ENCODE measurements at regions not wholly inside any gene's neighbourhood (a gene's known extent, or its start where the extent isn't known, plus 50 kb on each side); places are given as distances from the start of the nearest gene placed in this dataset.
"Not testable (repeated sequence)": the region's sequence is repeated elsewhere in the genome, so short reads cannot be mapped to it uniquely, and the experiment has no call there.

GRCh38 chr2:139410833-139411174, 630.6 kb upstream of the NXPH2 start:
- POLR2A ChIA-PET: interaction anchor here (0.6 kb wide), 1 partner anchor 202 kb away, joined by 3 read pairs; no protein-coding TSS in a partner anchor
- Histone ChIP-seq H3K9ac (ENCODE audit: insufficient read depth in 1 of 2, low read depth in 2 of 2, low read length in 2 of 2) (0 out of 4 replicates have a peak overlapping the region, but pooled peaks of 1 of the 2 experiments have one; percentile 14), H3K4me2 (ENCODE audit: insufficient read depth, low read length) (peak overlapping the region; percentile 62; the same call in 1 of the 2 replicates), H3K27ac (ENCODE audit: extremely low read depth, low read depth, low read length) (peak overlapping the region; percentile 61; the same call in 2 of the 3 replicates), H3K79me2 (ENCODE audit: control insufficient read depth, insufficient read depth, low read length) (peaks cover 45% of the 10 kb centered on the region), H3K4me3 (peak overlapping the region; percentile 39)
- intact Hi-C loops (cut with micrococcal nuclease); H3K9me1 ChIP-seq (ENCODE audit: control insufficient read depth, insufficient read depth, low read length); H2AFZ ChIP-seq (ENCODE audit: low read depth, low read length); FAIRE-seq; H4K20me1 ChIP-seq (replicated peaks; ENCODE audit: control insufficient read depth, insufficient read depth, low read length); H3K9me3 ChIP-seq (replicated peaks; ENCODE audit: control insufficient read depth, insufficient read depth, low read depth, low read length); H3K27me3 ChIP-seq (ENCODE audit: control insufficient read depth in 2 of 2, insufficient read depth in 2 of 2, low read length in 2 of 2); H3K36me3 ChIP-seq (ENCODE audit: control insufficient read depth, insufficient read depth, low read length); in situ Hi-C loops (cut with MboI); BruUV-seq (replicated peaks); H3K4me1 ChIP-seq (replicated peaks in 1 of 2; ENCODE audit: control insufficient read depth in 2 of 2, insufficient read depth in 2 of 2, low read length in 2 of 2); CTCF ChIA-PET (ENCODE audit: low intra/inter-chr PET ratio): not testable (repeated sequence)
- ATAC-seq: peak; percentile 67
- TF ChIP-seq RBFOX2 (IDR thresholded peaks at IDR 0.05; ENCODE audit: low read depth, low read length) (peak; percentile 74), TAF1 (IDR thresholded peaks at IDR 0.05; ENCODE audit: control insufficient read depth, extremely low read depth, insufficient read depth, low read length, severe bottlenecking) (peak; percentile 43), SUPT5H (IDR thresholded peaks at IDR 0.05) (peak; percentile 74), TBP (optimal IDR thresholded peaks at IDR 0.05; ENCODE audit: low read depth, low read length) (peak; percentile 51), NFYB (IDR thresholded peaks at IDR 0.05; ENCODE audit: extremely low read depth, insufficient read length) (peak; percentile 48), POLR2G (IDR thresholded peaks at IDR 0.05; ENCODE audit: low read depth, low read length) (peak; percentile 74), POLR2AphosphoS5 (IDR thresholded peaks at IDR 0.05; ENCODE audit: control insufficient read depth, insufficient read depth, low read depth, low read length) (peak; percentile 43; the same call in 1 of the 2 replicates), POLR2A (conservative IDR thresholded peaks at IDR 0.05) (peak; percentile 81), MTA3 (IDR thresholded peaks at IDR 0.05; ENCODE audit: borderline replicate concordance) (peak; percentile 59; the same call in 1 of the 2 replicates), MEIS2 (IDR thresholded peaks at IDR 0.05; ENCODE audit: partially characterized antibody) (peak; percentile 7), PHF8 (IDR thresholded peaks at IDR 0.05; ENCODE audit: borderline replicate concordance, low read length) (peak; percentile 16; the same call in 1 of the 2 replicates), POLR2B (IDR thresholded peaks at IDR 0.05; ENCODE audit: low read depth, partially characterized antibody) (peak; percentile 59), POLR2H (tag; IDR thresholded peaks at IDR 0.05; ENCODE audit: low read depth) (peak; percentile 64), TAF9B (IDR thresholded peaks at IDR 0.05; ENCODE audit: partially characterized antibody) (peak; percentile 40)
- 0% methylated on average over 11 of the region's 15 CpGs for WGBS (ENCODE audit: insufficient coverage, low coverage, missing lambda C conversion rate)
- peak in 1 of 4 experiments; percentile 70 for DNase-seq (ENCODE audit: extremely low read depth in 1 of 4, low spot score in 3 of 4)
